RWPE2 (cell line): ENCODE measurements at regions not wholly inside any gene's neighbourhood (a gene's known extent, or its start where the extent isn't known, plus 50 kb on each side); places are given as distances from the start of the nearest gene placed in this dataset.
A peak's percentile ranks its signal among the peaks of the same experiment; 100 is the strongest.

Source experiments
- ATAC-seq: fragments of 200-7000 bp; cut with Tn5 transposase; 3 replicates; pipeline ENCODE4 v1.9.1; 2021; ENCODE audit warnings: low read depth
- DNase-seq: peaks from one replicate; pipeline ENCODE4 v3.0.0-alpha.2; 2020; ENCODE audit warnings: low spot score
- H3K27ac ChIP-seq: fragments of 450-650 bp; 2 replicates; pipeline ENCODE4 v1.5.1; 2017; ENCODE audit warnings: mild to moderate bottlenecking; ENCODE audit not compliant: poor library complexity, severe bottlenecking
- H3K27me3 ChIP-seq: fragments of 250-450 bp; sonication (Bioruptor Pico); 2 replicates; pipeline ENCODE4 v1.5.1; 2021; ENCODE audit warnings: mild to moderate bottlenecking, moderate library complexity; ENCODE audit not compliant: insufficient read depth, poor library complexity, severe bottlenecking
- H3K36me3 ChIP-seq: fragments of 250-450 bp; sonication (Bioruptor Pico); 2 replicates; pipeline ENCODE4 v1.5.1; 2020; ENCODE audit warnings: low read depth, mild to moderate bottlenecking, moderate library complexity
- H3K4me1 ChIP-seq: fragments of 250-450 bp; sonication (Bioruptor Pico); 2 replicates; pipeline ENCODE4 v1.5.1; 2021; ENCODE audit warnings: mild to moderate bottlenecking, moderate library complexity; ENCODE audit not compliant: insufficient read depth, poor library complexity, severe bottlenecking
- H3K4me3 ChIP-seq: fragments of 250-450 bp; sonication (Bioruptor Pico); 2 replicates; pipeline ENCODE4 v1.5.1; 2021; ENCODE audit warnings: mild to moderate bottlenecking, moderate library complexity; ENCODE audit not compliant: severe bottlenecking
- H3K9me3 ChIP-seq: fragments of 250-450 bp; sonication (Bioruptor Pico); 2 replicates; pipeline ENCODE4 v1.5.1; 2021; ENCODE audit warnings: mild to moderate bottlenecking, moderate library complexity; ENCODE audit not compliant: severe bottlenecking
- TF ChIP-seq, protein P1 (sequence below): fragments of 450-650 bp; IDR thresholded peaks from one replicate; pipeline ENCODE4 v1.5.1; 2017; ENCODE audit warnings: mild to moderate bottlenecking, moderate library complexity; ENCODE audit not compliant: poor library complexity, severe bottlenecking

GRCh38 chr19:31432201-31432810, 83.1 kb upstream of the TSHZ3 start:
- Histone ChIP-seq H3K36me3 (no peaks in the 10 kb centered on the region), H3K27me3 (no peaks in the 10 kb centered on the region), H3K27ac (no peak overlapping the region), H3K4me3 (no peak overlapping the region), H3K9me3 (no peaks in the 10 kb centered on the region), H3K4me1 (no peaks in the 10 kb centered on the region)
- TF ChIP-seq, protein P1, sequence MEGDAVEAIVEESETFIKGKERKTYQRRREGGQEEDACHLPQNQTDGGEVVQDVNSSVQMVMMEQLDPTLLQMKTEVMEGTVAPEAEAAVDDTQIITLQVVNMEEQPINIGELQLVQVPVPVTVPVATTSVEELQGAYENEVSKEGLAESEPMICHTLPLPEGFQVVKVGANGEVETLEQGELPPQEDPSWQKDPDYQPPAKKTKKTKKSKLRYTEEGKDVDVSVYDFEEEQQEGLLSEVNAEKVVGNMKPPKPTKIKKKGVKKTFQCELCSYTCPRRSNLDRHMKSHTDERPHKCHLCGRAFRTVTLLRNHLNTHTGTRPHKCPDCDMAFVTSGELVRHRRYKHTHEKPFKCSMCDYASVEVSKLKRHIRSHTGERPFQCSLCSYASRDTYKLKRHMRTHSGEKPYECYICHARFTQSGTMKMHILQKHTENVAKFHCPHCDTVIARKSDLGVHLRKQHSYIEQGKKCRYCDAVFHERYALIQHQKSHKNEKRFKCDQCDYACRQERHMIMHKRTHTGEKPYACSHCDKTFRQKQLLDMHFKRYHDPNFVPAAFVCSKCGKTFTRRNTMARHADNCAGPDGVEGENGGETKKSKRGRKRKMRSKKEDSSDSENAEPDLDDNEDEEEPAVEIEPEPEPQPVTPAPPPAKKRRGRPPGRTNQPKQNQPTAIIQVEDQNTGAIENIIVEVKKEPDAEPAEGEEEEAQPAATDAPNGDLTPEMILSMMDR, result no peak
- DNase-seq, result no peak
- ATAC-seq, result no peak

GRCh38 chr19:31436121-31436776, 87.0 kb upstream of the TSHZ3 start:
- Histone ChIP-seq H3K36me3 (no peaks in the 10 kb centered on the region), H3K4me1 (no peaks in the 10 kb centered on the region), H3K27me3 (no peaks in the 10 kb centered on the region), H3K4me3 (no peak overlapping the region), H3K9me3 (no peaks in the 10 kb centered on the region), H3K27ac (no peak overlapping the region)
- TF ChIP-seq, protein P1, result no peak
- DNase-seq (no peak), ATAC-seq (peak; percentile 77)

GRCh38 chr19:31438401-31439269, 89.4 kb upstream of the TSHZ3 start:
- H3K27me3 ChIP-seq, result no peaks in the 10 kb centered on the region
- no peak for ATAC-seq
- TF ChIP-seq, protein P1, result no peak
- H3K27ac ChIP-seq, result no peak overlapping the region
- H3K9me3 ChIP-seq, result no peaks in the 10 kb centered on the region
- no peaks in the 10 kb centered on the region for H3K36me3 ChIP-seq
- no peaks in the 10 kb centered on the region for H3K4me1 ChIP-seq
- DNase-seq, result no peak
- no peak overlapping the region for H3K4me3 ChIP-seq

GRCh38 chr19:31439270-31439573, 90.0 kb upstream of the TSHZ3 start:
- H3K9me3 ChIP-seq, result no peaks in the 10 kb centered on the region
- no peak overlapping the region for H3K4me3 ChIP-seq
- ATAC-seq (no peak), DNase-seq (no peak)
- TF ChIP-seq, protein P1, result no peak
- H3K27me3 ChIP-seq, result no peaks in the 10 kb centered on the region
- H3K27ac ChIP-seq, result no peak overlapping the region
- no peaks in the 10 kb centered on the region for H3K4me1 ChIP-seq
- no peaks in the 10 kb centered on the region for H3K36me3 ChIP-seq

- ATAC-seq (no peak), DNase-seq (no peak)
- H3K36me3 ChIP-seq, result no peaks in the 10 kb centered on the region
- no peak overlapping the region for H3K4me3 ChIP-seq
- H3K27me3 ChIP-seq, result no peaks in the 10 kb centered on the region
- TF ChIP-seq, protein P1, result no peak
- no peaks in the 10 kb centered on the region for H3K4me1 ChIP-seq
- no peaks in the 10 kb centered on the region for H3K9me3 ChIP-seq
- no peak overlapping the region for H3K27ac ChIP-seq
These were observed 95.7 kb upstream of the TSHZ3 start for GRCh38 chr19:31444931-31445330.
